IPS DF 6.9 (cell line): ENCODE measurements at regions not wholly inside any gene's neighbourhood (a gene's known extent, or its start where the extent isn't known, plus 50 kb on each side); places are given as distances from the start of the nearest gene placed in this dataset.

ENCODE experiments used
- DNase-seq: peaks from one replicate; pipeline ENCODE4 v3.0.0-alpha.2; 2013; ENCODE audit warnings: low read depth, low spot score
- H3K27ac ChIP-seq: one replicate; pipeline ENCODE4 v1.5.1; 2013; ENCODE audit warnings: low read length, control low read depth
- H3K27me3 ChIP-seq: 2 replicates; pipeline ENCODE4 v1.6.1; 2013; ENCODE audit warnings: mild to moderate bottlenecking, low read length; ENCODE audit not compliant: control insufficient read depth, insufficient read depth
- H3K36me3 ChIP-seq: 2 replicates; pipeline ENCODE4 v1.6.1; 2013; ENCODE audit warnings: low read length; ENCODE audit not compliant: control insufficient read depth, insufficient read depth
- H3K4me1 ChIP-seq: 2 replicates; pipeline ENCODE4 v1.6.1; 2013; ENCODE audit warnings: low read length; ENCODE audit not compliant: control insufficient read depth, insufficient read depth
- H3K4me3 ChIP-seq: 2 replicates; pipeline ENCODE4 v1.5.1; 2013; ENCODE audit warnings: mild to moderate bottlenecking, low read length
- H3K9me3 ChIP-seq: 2 replicates; pipeline ENCODE4 v1.6.1; 2013; ENCODE audit warnings: low read length, inconsistent platforms; ENCODE audit not compliant: control insufficient read depth, insufficient read depth
- WGBS: extraction: QIAGEN DNeasy Blood & Tissue Kit; methylation state at CpG from one replicate; pipeline ENCODE4 v1.1.7; 2013; ENCODE audit warnings: mixed read lengths, missing lambda C conversion rate; ENCODE audit not compliant: insufficient read length, insufficient coverage; 5-methylcytosine and 5-hydroxymethylcytosine counted together

DNA sequence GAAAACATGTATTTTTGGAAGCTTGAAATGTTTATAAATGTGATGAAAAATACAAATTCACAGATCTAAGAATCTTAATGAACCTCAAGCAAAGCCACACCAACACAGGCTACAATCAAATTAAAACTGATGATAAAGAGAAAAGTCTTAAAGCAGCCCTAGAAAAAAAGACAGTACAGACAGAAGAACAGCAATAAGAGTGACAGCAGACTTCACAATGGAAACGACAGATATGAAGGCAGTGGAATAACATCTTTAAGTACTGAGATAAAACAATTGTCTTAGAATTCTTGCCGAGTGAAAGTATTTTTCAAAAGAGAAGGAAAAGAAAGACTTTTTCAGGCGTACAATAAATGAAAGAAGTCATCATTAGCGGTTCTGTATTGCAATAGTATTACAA, 423.6 kb upstream of the LCORL start:
- DNase-seq = no peak
- WGBS = no CpG with 5 or more reads among the region's 4 CpGs
- H3K27me3 ChIP-seq = no peaks in the 10 kb centered on the region
- H3K9me3 ChIP-seq = no peaks in the 10 kb centered on the region
- no peaks in the 10 kb centered on the region for H3K36me3 ChIP-seq
- no peak overlapping the region for H3K27ac ChIP-seq
- no peak overlapping the region for H3K4me3 ChIP-seq
- H3K4me1 ChIP-seq = no peaks in the 10 kb centered on the region; the same call in 1 of the 2 replicates

DNA sequence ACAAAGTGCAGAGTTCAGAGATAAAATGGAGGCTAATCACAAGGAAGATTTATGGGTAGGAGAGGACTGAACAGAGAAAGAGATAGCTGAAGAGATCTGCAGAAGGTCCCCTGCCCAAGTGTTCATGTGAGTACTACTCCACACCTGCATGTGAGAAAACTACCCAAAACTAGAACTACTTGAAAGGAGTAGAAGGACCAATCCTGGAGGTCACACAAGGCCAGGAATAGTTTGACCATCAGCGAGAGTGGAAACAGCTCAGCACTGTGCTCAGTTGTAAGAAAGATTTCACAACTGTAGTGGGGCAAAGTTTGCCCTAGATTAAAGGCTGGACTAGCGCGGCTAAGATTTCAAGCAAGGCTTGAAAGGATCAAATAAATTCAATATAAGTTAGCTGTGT, 422.7 kb upstream of the LCORL start:
- Histone ChIP-seq H3K27ac (no peak overlapping the region), H3K4me1 (no peaks in the 10 kb centered on the region; the same call in 1 of the 2 replicates), H3K4me3 (no peak overlapping the region), H3K27me3 (no peaks in the 10 kb centered on the region), H3K36me3 (no peaks in the 10 kb centered on the region), H3K9me3 (no peaks in the 10 kb centered on the region)
- WGBS = no CpG with 5 or more reads among the region's 3 CpGs
- no peak for DNase-seq

DNA sequence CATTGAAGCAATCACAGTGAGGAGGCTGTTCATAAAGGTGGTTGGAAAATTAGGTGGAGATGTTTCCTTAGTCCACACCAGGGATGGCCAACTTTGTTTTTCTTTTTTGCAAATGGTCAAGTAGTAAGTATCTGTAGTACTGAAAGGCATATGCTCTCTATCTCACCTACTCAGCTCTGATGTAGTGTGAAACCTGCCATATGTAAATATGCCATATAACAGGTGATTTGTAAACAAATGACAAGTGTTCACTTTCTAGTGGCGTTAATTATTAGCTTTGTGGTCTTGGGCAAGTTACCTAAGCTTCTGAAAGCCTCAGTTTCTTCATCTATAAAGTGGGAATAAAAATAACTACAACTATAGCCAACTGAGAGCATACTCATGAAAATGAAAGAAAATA, 421.4 kb upstream of the LCORL start:
- Histone ChIP-seq H3K27ac (no peak overlapping the region), H3K4me3 (no peak overlapping the region), H3K36me3 (no peaks in the 10 kb centered on the region), H3K27me3 (no peaks in the 10 kb centered on the region), H3K9me3 (no peaks in the 10 kb centered on the region), H3K4me1 (no peaks in the 10 kb centered on the region; the same call in 1 of the 2 replicates)
- no CpG with 5 or more reads among the region's 1 CpG for WGBS
- no peak for DNase-seq

- no CpG with 5 or more reads among the region's 2 CpGs for WGBS
- no peak overlapping the region for H3K27ac ChIP-seq
- H3K36me3 ChIP-seq = no peaks in the 10 kb centered on the region
- no peaks in the 10 kb centered on the region for H3K9me3 ChIP-seq
- no peaks in the 10 kb centered on the region; the same call in 1 of the 2 replicates for H3K4me1 ChIP-seq
- H3K27me3 ChIP-seq = no peaks in the 10 kb centered on the region
- no peak overlapping the region for H3K4me3 ChIP-seq
- DNase-seq = no peak
Measured at GRCh38 chr4:18441676-18442075, 420.1 kb upstream of the LCORL start.

DNA sequence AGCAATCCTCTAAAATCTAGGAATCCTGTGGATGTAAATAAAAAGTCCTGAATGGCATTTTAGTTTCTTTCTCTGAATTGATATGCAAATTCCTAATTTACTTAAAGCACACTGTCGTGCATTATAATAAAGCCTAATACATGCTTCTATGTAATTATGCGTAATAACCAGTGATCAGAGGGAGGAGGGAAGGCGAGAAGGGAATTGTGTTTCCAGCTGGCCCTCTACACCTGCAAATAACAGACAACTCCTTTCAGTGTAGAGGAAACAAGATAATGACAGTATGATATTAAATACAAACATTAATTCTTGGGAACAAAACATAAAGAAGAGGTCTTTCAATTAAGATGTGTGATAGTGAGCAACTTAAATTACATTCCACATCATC, 419.6 kb upstream of the LCORL start:
- H3K27ac ChIP-seq = no peak overlapping the region
- H3K36me3 ChIP-seq = no peaks in the 10 kb centered on the region
- no peaks in the 10 kb centered on the region for H3K27me3 ChIP-seq
- H3K4me3 ChIP-seq = no peak overlapping the region
- H3K4me1 ChIP-seq = no peaks in the 10 kb centered on the region; the same call in 1 of the 2 replicates
- no CpG with 5 or more reads among the region's 3 CpGs for WGBS
- no peak for DNase-seq
- no peaks in the 10 kb centered on the region for H3K9me3 ChIP-seq

- Histone ChIP-seq H3K27me3 (no peaks in the 10 kb centered on the region), H3K4me3 (no peak overlapping the region), H3K4me1 (no peaks in the 10 kb centered on the region; the same call in 1 of the 2 replicates), H3K9me3 (no peaks in the 10 kb centered on the region), H3K27ac (no peak overlapping the region), H3K36me3 (no peaks in the 10 kb centered on the region)
- DNase-seq = no peak
- WGBS = no CpG with 5 or more reads among the region's 7 CpGs
Measured at GRCh38 chr4:18440527-18441202, 419.1 kb upstream of the LCORL start.

DNA sequence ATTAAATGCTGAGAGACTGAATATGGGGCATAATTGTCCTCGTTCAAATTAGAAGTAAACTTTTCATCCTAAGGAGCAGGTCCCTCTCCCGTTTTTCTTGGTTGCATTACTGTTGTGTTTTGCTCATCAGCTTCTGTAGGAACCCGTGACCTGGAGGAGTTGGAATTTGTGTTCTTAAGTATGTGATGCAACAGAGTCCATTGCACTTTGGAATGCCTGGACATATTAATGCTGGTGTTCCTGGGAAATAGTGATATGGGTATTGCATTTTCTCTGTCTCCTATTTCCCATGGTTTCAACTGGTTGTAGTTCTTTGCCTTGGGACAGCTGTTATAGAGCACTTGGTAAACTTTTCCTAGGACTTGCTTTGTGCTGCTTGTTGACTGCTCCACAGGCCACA, 417.8 kb upstream of the LCORL start:
- Histone ChIP-seq H3K9me3 (no peaks in the 10 kb centered on the region), H3K4me3 (no peak overlapping the region), H3K36me3 (no peaks in the 10 kb centered on the region), H3K27ac (no peak overlapping the region), H3K27me3 (no peaks in the 10 kb centered on the region), H3K4me1 (no peaks in the 10 kb centered on the region; the same call in 1 of the 2 replicates)
- no CpG with 5 or more reads among the region's 3 CpGs for WGBS
- no peak for DNase-seq

DNA sequence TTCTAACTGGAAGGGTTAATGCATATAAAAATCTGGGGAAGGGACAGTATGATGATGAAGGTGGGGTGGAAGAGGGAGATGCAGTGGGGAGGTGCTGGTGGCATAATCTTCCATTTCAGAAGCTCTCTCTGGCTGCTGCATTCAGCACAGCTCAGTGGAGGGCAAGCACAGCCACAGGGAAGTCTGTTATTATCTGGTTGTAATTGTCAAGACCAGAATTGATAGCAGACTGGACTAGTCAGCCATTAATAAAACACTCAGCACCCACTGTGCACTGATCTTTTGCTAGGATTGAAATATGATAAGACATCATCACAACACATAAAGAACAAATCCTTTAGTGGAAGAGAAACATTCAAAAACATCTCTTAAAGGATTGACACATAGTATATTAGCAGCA, 414.2 kb upstream of the LCORL start:
- H3K36me3 ChIP-seq = no peaks in the 10 kb centered on the region
- H3K4me3 ChIP-seq = no peak overlapping the region
- H3K9me3 ChIP-seq = no peaks in the 10 kb centered on the region
- no peaks in the 10 kb centered on the region for H3K27me3 ChIP-seq
- no peak overlapping the region for H3K27ac ChIP-seq
- H3K4me1 ChIP-seq = no peaks in the 10 kb centered on the region
- no peak for DNase-seq

DNA sequence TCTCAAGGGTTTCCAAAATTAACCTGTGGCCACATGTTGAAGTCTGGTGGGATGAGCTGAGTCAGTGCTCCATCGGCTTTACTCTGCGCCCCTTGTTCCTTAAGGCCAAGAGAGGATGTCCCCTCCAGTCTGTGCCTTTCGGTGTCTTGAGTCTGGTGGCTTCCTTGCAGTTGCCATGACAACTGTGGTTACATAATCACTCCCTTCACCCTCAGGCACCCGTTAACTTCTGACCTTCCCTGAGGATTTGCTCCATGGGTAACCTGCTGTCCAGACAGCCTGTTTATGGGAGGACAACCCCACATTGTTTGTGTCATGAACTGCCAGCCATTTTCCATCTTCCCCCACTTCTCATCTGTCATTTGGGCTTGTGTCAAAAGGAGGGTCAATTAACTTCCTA, 401.1 kb upstream of the LCORL start:
- H3K27ac ChIP-seq = no peak overlapping the region
- no peaks in the 10 kb centered on the region for H3K27me3 ChIP-seq
- H3K4me1 ChIP-seq = no peaks in the 10 kb centered on the region
- no peaks in the 10 kb centered on the region for H3K36me3 ChIP-seq
- no peak overlapping the region for H3K4me3 ChIP-seq
- no peak for DNase-seq
- WGBS = no CpG with 5 or more reads among the region's 4 CpGs
- H3K9me3 ChIP-seq = no peaks in the 10 kb centered on the region

- H3K27ac ChIP-seq = no peak overlapping the region
- WGBS = no CpG with 5 or more reads among the region's 2 CpGs
- H3K4me1 ChIP-seq = no peaks in the 10 kb centered on the region
- H3K4me3 ChIP-seq = no peak overlapping the region
- H3K36me3 ChIP-seq = no peaks in the 10 kb centered on the region
- H3K9me3 ChIP-seq = no peaks in the 10 kb centered on the region
- H3K27me3 ChIP-seq = no peaks in the 10 kb centered on the region
- no peak for DNase-seq
Measured at GRCh38 chr4:18421519-18421918, 400.0 kb upstream of the LCORL start.

DNA sequence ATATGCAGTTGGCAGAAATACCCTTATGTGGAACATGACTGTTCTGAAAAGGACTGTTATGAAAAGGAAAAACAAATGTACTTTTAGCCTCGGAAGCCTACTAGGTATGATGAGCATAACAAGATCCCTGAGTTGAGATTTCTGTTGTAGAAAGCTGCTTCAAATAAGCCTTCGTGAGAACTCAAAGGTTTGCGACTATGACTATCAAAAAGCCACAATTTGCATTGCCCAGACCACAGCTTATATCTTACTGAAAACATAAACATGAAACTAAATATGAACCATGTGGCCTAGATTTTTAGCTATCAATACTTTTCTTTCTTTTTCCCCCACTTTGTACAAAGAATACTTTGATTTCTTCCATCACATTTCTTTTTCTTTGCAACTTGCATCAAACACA, 398.2 kb upstream of the LCORL start:
- no peaks in the 10 kb centered on the region for H3K27me3 ChIP-seq
- no CpG with 5 or more reads among the region's 3 CpGs for WGBS
- no peaks in the 10 kb centered on the region for H3K36me3 ChIP-seq
- no peaks in the 10 kb centered on the region for H3K4me1 ChIP-seq
- no peaks in the 10 kb centered on the region for H3K9me3 ChIP-seq
- no peak overlapping the region for H3K4me3 ChIP-seq
- H3K27ac ChIP-seq = no peak overlapping the region
- no peak for DNase-seq
